IMR-90 (cell line): ENCODE measurements at regions not wholly inside any gene's neighbourhood (a gene's known extent, or its start where the extent isn't known, plus 50 kb on each side); places are given as distances from the start of the nearest gene placed in this dataset.

Experiments
- ATAC-seq: fragments of 200-7000 bp; cut with Tn5 transposase; 2 replicates; pipeline ENCODE4 v1.9.1; 2020; ENCODE audit warnings: low read depth, mild to moderate bottlenecking, moderate library complexity
- BruUV-seq: library from RNA; stranded (reverse); fragments of 400-500 nt; replicated peaks from 2 replicates; lab custom pipeline; 2021; lab: Mats Ljungman, UMichigan
- CTCF ChIA-PET: fragments of 300-600 bp; formaldehyde crosslinking; extraction: SDS; loops from one replicate; lab custom pipeline; 2021; ENCODE audit warnings: antibody characterized with exemption; lab: Yijun Ruan, JAX
- POLR2A ChIA-PET: fragments of 300-600 bp; sonication (Branson Sonifier 250); formaldehyde crosslinking; loops from one replicate; lab custom pipeline; 2022; ENCODE audit warnings: antibody characterized with exemption; ENCODE audit not compliant: unreplicated experiment; lab: Charles Lee
- DNase-seq: peaks from one replicate; pipeline ENCODE4 v3.0.0; 2013
- H2AFZ ChIP-seq: replicated peaks from 2 replicates; pipeline ENCODE3; 2013; ENCODE audit warnings: low read length, mild to moderate bottlenecking; ENCODE audit not compliant: poor library complexity
- H2AK5ac ChIP-seq: 2 replicates; pipeline ENCODE4 v1.6.1; 2013; ENCODE audit warnings: low read depth, low read length, inconsistent platforms
- H2AK9ac ChIP-seq: replicated peaks from 2 replicates; pipeline ENCODE3; 2013; ENCODE audit warnings: mild to moderate bottlenecking, low read depth, low read length, moderate library complexity; ENCODE audit not compliant: poor library complexity
- H2BK120ac ChIP-seq: 2 replicates; pipeline ENCODE4 v1.6.1; 2013; ENCODE audit warnings: low read depth, low read length, inconsistent platforms
- H2BK15ac ChIP-seq: 3 replicates; pipeline ENCODE4 v1.6.1; 2013; ENCODE audit warnings: low read depth, low read length, inconsistent platforms
- H2BK20ac ChIP-seq: 2 replicates; pipeline ENCODE4 v1.6.1; 2013; ENCODE audit warnings: low read depth, mild to moderate bottlenecking, inconsistent platforms, low read length, moderate library complexity
- H2BK5ac ChIP-seq: 2 replicates; pipeline ENCODE4 v1.6.1; 2013; ENCODE audit warnings: mild to moderate bottlenecking, low read depth, low read length, inconsistent platforms; ENCODE audit not compliant: poor library complexity, severe bottlenecking
- H3K14ac ChIP-seq: replicated peaks from 2 replicates; pipeline ENCODE4 v1.6.1; 2013; ENCODE audit warnings: low read depth, low read length, inconsistent platforms
- H3K18ac ChIP-seq: 2 replicates; pipeline ENCODE4 v1.6.1; 2013; ENCODE audit warnings: low read depth, low read length, control low read depth
- H3K23ac ChIP-seq: 2 replicates; pipeline ENCODE4 v1.6.1; 2013; ENCODE audit warnings: low read depth, low read length, inconsistent platforms
- H3K27ac ChIP-seq: 2 replicates; pipeline ENCODE4 v1.5.1; 2013; ENCODE audit warnings: mild to moderate bottlenecking, control low read depth, low read length; ENCODE audit not compliant: insufficient read depth
- H3K27me3 ChIP-seq: 2 replicates; pipeline ENCODE4 v1.6.1; 2013; ENCODE audit warnings: low read length; ENCODE audit not compliant: control insufficient read depth, insufficient read depth
- H3K36me3 ChIP-seq: 2 replicates; pipeline ENCODE4 v1.6.1; 2013; ENCODE audit warnings: low read length, mixed read lengths; ENCODE audit not compliant: control insufficient read depth, insufficient read depth
- H3K4ac ChIP-seq: 2 replicates; pipeline ENCODE4 v1.6.1; 2013; ENCODE audit warnings: low read depth, low read length, inconsistent platforms
- H3K4me1 ChIP-seq: 2 replicates; pipeline ENCODE4 v1.6.1; 2013; ENCODE audit warnings: low read length, mixed read lengths; ENCODE audit not compliant: control insufficient read depth, insufficient read depth
- H3K4me2 ChIP-seq: 2 replicates; pipeline ENCODE4 v1.6.1; 2013; ENCODE audit warnings: low read depth, mild to moderate bottlenecking, control low read depth, low read length, moderate library complexity
- H3K4me3 ChIP-seq: 2 replicates; pipeline ENCODE4 v1.5.1; 2013; ENCODE audit warnings: low read depth, mild to moderate bottlenecking, control low read depth, low read length, moderate library complexity; ENCODE audit not compliant: insufficient read depth
- H3K56ac ChIP-seq: 2 replicates; pipeline ENCODE4 v1.6.1; 2013; ENCODE audit warnings: low read length, inconsistent platforms; ENCODE audit not compliant: insufficient read depth; ENCODE audit errors: extremely low read depth
- H3K79me1 ChIP-seq, 2 experiments: 2 replicates each; pipeline ENCODE4 v1.6.1; 2013; ENCODE audit warnings: low read length in 2 of 2, inconsistent platforms in 1 of 2, low read depth in 1 of 2
- H3K9ac ChIP-seq: 2 replicates; pipeline ENCODE4 v1.6.1; 2013; ENCODE audit warnings: low read depth, low read length, control low read depth
- H3K9me1 ChIP-seq: 2 replicates; pipeline ENCODE4 v1.6.1; 2013; ENCODE audit warnings: low read length, inconsistent platforms; ENCODE audit not compliant: insufficient read depth
- H3K9me3 ChIP-seq: 2 replicates; pipeline ENCODE4 v1.6.1; 2013; ENCODE audit warnings: low read length; ENCODE audit not compliant: control insufficient read depth, insufficient read depth
- H4K20me1 ChIP-seq: 2 replicates; pipeline ENCODE4 v1.6.1; 2013; ENCODE audit warnings: low read length, inconsistent platforms; ENCODE audit not compliant: insufficient read depth
- H4K5ac ChIP-seq: 2 replicates; pipeline ENCODE4 v1.6.1; 2013; ENCODE audit warnings: mild to moderate bottlenecking, low read depth, low read length, control low read depth
- H4K8ac ChIP-seq, 2 experiments: 2 replicates each; pipeline ENCODE4 v1.6.1; 2013; ENCODE audit warnings: low read depth in 2 of 2, low read length in 2 of 2, control low read depth in 1 of 2, inconsistent platforms in 1 of 2
- H4K91ac ChIP-seq: 2 replicates; pipeline ENCODE4 v1.6.1; 2013; ENCODE audit warnings: low read depth, low read length, inconsistent platforms; ENCODE audit not compliant: insufficient read depth
- BHLHE40 ChIP-seq: fragments of 150-350 bp; IDR thresholded peaks from 2 replicates; pipeline ENCODE4 v1.6.1; 2016; ENCODE audit warnings: mild to moderate bottlenecking, low read depth, low read length
- CEBPB ChIP-seq: IDR thresholded peaks from 2 replicates; pipeline ENCODE4 v1.6.1; 2012; ENCODE audit warnings: low read depth, low read length, improper control_type of control experiment
- CHD1 ChIP-seq: IDR thresholded peaks from 2 replicates; pipeline ENCODE4 v1.6.1; 2012; ENCODE audit warnings: low read depth, low read length, improper control_type of control experiment
- FOS ChIP-seq: fragments of 150-350 bp; IDR thresholded peaks from 2 replicates; pipeline ENCODE4 v1.6.1; 2016; ENCODE audit warnings: low read depth, low read length
- MAFK ChIP-seq: IDR thresholded peaks from 2 replicates; pipeline ENCODE4 v1.6.1; 2012; ENCODE audit warnings: low read depth, low read length, improper control_type of control experiment
- MAZ ChIP-seq: IDR thresholded peaks from 2 replicates; pipeline ENCODE4 v1.6.1; 2012; ENCODE audit warnings: low read depth, mild to moderate bottlenecking, low read length, improper control_type of control experiment, moderate library complexity, borderline replicate concordance
- MXI1 ChIP-seq: IDR thresholded peaks from 2 replicates; pipeline ENCODE4 v1.6.1; 2012; ENCODE audit warnings: low read depth, mild to moderate bottlenecking, low read length, moderate library complexity, borderline replicate concordance
- NFE2L2 ChIP-seq: fragments of 150-350 bp; IDR thresholded peaks from 2 replicates; pipeline ENCODE4 v1.6.1; 2016; ENCODE audit warnings: low read depth, mild to moderate bottlenecking, low read length
- POLR2A ChIP-seq: IDR thresholded peaks from 2 replicates; pipeline ENCODE4 v1.6.1; 2012; ENCODE audit warnings: mild to moderate bottlenecking, low read depth, low read length
- RAD21 ChIP-seq: IDR thresholded peaks from 2 replicates; pipeline ENCODE4 v1.6.1; 2012; ENCODE audit warnings: low read length, improper control_type of control experiment
- RCOR1 ChIP-seq: IDR thresholded peaks from 2 replicates; pipeline ENCODE4 v1.6.1; 2012; ENCODE audit warnings: mild to moderate bottlenecking, low read length, improper control_type of control experiment; ENCODE audit not compliant: insufficient replicate concordance
- RFX5 ChIP-seq: IDR thresholded peaks from 2 replicates; pipeline ENCODE4 v1.8.0; 2012; ENCODE audit warnings: low read depth, mild to moderate bottlenecking, low read length, moderate library complexity
- SMC3 ChIP-seq: fragments of 150-350 bp; IDR thresholded peaks from 2 replicates; pipeline ENCODE4 v1.6.1; 2016; ENCODE audit warnings: low read depth, mild to moderate bottlenecking, antibody characterized with exemption, low read length, moderate library complexity
- WGBS, 2 experiments: methylation state at CpG; one replicate each; pipeline versions ENCODE4 v1.1.5 to v1.1.7; 2013; ENCODE audit warnings: missing lambda C conversion rate in 2 of 2; ENCODE audit not compliant: insufficient read length in 1 of 2; ENCODE audit errors: extremely low coverage in 2 of 2; 5-methylcytosine and 5-hydroxymethylcytosine counted together
- dilution Hi-C: fragments of 300-500 bp; cut with HindIII; formaldehyde crosslinking; loops from one replicate; pipeline ENCODE4 v1.14.3; 2018; ENCODE audit warnings: low sequenced_read_pairs; ENCODE audit not compliant: unreplicated experiment
- in situ Hi-C: fragments of 300-500 bp; cut with MboI; formaldehyde crosslinking; loops from 3 replicates; pipeline ENCODE4 v1.14.3; 2019; ENCODE audit warnings: low sequenced_read_pairs, inconsistent platforms, mixed read lengths
- intact Hi-C: fragments of 100-400 bp; cut with micrococcal nuclease; formaldehyde crosslinking; loops from 2 replicates; pipeline ENCODE4 v1.10.0; 2022
- TF ChIP-seq, protein P1 (sequence below): fragments of 150-350 bp; IDR thresholded peaks from 2 replicates; pipeline ENCODE4 v1.6.1; 2017; ENCODE audit warnings: mild to moderate bottlenecking, antibody characterized with exemption, low read length, low read depth
- TF ChIP-seq, protein P2 (sequence below): fragments of 150-350 bp; IDR thresholded peaks from 2 replicates; pipeline ENCODE4 v1.6.1; 2016; ENCODE audit warnings: low read depth, mild to moderate bottlenecking, low read length, moderate library complexity, borderline replicate concordance
- TF ChIP-seq, protein P3 (sequence below): conservative IDR thresholded peaks from 2 replicates; pipeline ENCODE4 v1.5.1; 2012; ENCODE audit warnings: mild to moderate bottlenecking, low read depth, low read length, improper control_type of control experiment

DNA sequence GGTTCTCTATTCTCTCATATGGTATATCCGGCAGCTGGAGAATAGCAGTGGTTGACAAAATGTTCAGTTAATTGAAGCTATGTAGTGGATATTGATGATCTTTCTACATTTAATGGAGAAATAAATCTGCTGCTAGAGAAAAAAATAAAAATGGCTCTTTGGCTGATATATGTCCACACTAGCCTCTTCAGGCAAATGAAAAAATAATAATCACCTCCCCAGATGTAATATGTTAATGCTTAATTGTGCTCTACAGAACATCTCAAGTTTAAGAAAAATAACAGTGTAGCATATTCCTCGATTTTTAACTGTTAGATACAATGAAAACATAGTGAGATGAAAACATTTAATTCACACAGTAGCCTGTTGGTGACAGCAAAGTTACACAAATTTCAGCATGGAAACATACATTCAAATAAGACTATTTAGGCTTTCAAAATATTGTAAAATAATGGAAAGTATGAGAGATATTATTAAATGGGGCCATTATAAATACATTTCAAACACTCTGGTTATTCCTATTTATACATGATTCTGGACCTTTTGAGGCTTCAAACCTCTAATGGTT lies 543.0 kb downstream of the MAT2B start:
- Histone ChIP-seq H3K4ac (no peak overlapping the region), H3K18ac (no peak overlapping the region), H3K56ac (no peak overlapping the region), H3K4me2 (no peak overlapping the region), H3K23ac (no peak overlapping the region), H3K4me1 (no peaks in the 10 kb centered on the region), H3K9ac (no peak overlapping the region), H2AK5ac (no peak overlapping the region), H4K20me1 (no peaks in the 10 kb centered on the region), H2BK120ac (no peak overlapping the region), H3K9me1 (no peaks in the 10 kb centered on the region), H4K5ac (no peak overlapping the region), H3K79me1 (no peaks in the 10 kb centered on the region), H3K14ac (no peak overlapping the region), H3K27me3 (no peaks in the 10 kb centered on the region), H3K36me3 (no peaks in the 10 kb centered on the region), H3K9me3 (no peaks in the 10 kb centered on the region), H4K91ac (no peak overlapping the region), H3K27ac (no peak overlapping the region), H3K4me3 (no peak overlapping the region), H2BK15ac (no peak overlapping the region), H2AFZ (no peak overlapping the region), H2BK20ac (no peak overlapping the region), H2AK9ac (no peak overlapping the region), H2BK5ac (no peak overlapping the region), H4K8ac (no peak overlapping the region)
- ATAC-seq (no peak), DNase-seq (peak; percentile 44)
- POLR2A ChIA-PET = no interaction called here
- dilution Hi-C loops = no loop called here
- no TSS peak for BruUV-seq
- in situ Hi-C loops = loop anchor here (10.0 kb wide), 1 partner anchor 426 kb away; no protein-coding TSS in a partner anchor
- intact Hi-C loops = loop anchor here (1.0 kb wide), 3 partner anchors 352 to 456 kb away; no protein-coding TSS in a partner anchor
- CTCF ChIA-PET = no interaction called here
- TF ChIP-seq CEBPB (no peak), SMC3 (peak; percentile 39), NFE2L2 (no peak), BHLHE40 (no peak), MAZ (no peak), RAD21 (peak; percentile 58), RFX5 (no peak), FOS (no peak), MAFK (no peak), CHD1 (no peak), POLR2A (no peak), RCOR1 (no peak), MXI1 (no peak)
- TF ChIP-seq, protein P1, sequence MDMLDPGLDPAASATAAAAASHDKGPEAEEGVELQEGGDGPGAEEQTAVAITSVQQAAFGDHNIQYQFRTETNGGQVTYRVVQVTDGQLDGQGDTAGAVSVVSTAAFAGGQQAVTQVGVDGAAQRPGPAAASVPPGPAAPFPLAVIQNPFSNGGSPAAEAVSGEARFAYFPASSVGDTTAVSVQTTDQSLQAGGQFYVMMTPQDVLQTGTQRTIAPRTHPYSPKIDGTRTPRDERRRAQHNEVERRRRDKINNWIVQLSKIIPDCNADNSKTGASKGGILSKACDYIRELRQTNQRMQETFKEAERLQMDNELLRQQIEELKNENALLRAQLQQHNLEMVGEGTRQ = no peak
- TF ChIP-seq, protein P2, sequence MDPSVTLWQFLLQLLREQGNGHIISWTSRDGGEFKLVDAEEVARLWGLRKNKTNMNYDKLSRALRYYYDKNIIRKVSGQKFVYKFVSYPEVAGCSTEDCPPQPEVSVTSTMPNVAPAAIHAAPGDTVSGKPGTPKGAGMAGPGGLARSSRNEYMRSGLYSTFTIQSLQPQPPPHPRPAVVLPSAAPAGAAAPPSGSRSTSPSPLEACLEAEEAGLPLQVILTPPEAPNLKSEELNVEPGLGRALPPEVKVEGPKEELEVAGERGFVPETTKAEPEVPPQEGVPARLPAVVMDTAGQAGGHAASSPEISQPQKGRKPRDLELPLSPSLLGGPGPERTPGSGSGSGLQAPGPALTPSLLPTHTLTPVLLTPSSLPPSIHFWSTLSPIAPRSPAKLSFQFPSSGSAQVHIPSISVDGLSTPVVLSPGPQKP = no peak
- TF ChIP-seq, protein P3, sequence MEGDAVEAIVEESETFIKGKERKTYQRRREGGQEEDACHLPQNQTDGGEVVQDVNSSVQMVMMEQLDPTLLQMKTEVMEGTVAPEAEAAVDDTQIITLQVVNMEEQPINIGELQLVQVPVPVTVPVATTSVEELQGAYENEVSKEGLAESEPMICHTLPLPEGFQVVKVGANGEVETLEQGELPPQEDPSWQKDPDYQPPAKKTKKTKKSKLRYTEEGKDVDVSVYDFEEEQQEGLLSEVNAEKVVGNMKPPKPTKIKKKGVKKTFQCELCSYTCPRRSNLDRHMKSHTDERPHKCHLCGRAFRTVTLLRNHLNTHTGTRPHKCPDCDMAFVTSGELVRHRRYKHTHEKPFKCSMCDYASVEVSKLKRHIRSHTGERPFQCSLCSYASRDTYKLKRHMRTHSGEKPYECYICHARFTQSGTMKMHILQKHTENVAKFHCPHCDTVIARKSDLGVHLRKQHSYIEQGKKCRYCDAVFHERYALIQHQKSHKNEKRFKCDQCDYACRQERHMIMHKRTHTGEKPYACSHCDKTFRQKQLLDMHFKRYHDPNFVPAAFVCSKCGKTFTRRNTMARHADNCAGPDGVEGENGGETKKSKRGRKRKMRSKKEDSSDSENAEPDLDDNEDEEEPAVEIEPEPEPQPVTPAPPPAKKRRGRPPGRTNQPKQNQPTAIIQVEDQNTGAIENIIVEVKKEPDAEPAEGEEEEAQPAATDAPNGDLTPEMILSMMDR = peak; percentile 54
- WGBS, 2 experiments = no CpG with 5 or more reads among the region's 2 CpGs
